GM18511 (cell line): ENCODE measurements at regions not wholly inside any gene's neighbourhood (a gene's known extent, or its start where the extent isn't known, plus 50 kb on each side); places are given as distances from the start of the nearest gene placed in this dataset.
"Not testable (repeated sequence)": the region's sequence is repeated elsewhere in the genome, so short reads cannot be mapped to it uniquely, and the experiment has no call there.

Experiments
- ATAC-seq: cut with Tn5 transposase; IDR thresholded peaks from one replicate; pipeline ENCODE4 v1.9.1; 2021; ENCODE audit warnings: mild to moderate bottlenecking, moderate library complexity; ENCODE audit not compliant: unreplicated experiment

DNA sequence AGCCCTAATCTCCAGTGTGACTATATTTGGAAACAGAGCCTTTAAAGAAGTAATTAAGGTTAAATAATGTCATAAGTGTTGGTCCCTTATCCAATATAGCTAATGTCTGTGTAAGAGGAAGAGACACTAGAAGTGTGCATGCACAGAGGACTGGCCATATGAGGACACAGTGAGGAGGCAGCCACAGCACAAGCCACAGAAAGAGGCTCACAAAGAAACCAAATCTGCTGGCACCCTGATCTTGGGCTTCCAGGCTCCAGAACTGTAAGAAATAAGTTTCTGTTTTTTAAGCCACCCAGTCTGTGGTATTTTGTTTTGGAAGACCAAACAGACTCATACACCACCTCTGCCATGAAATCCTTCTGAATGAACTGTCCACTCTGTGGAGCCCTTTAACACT, 186.4 kb upstream of the SLC39A10 start:
- peak; percentile 33 for ATAC-seq

DNA sequence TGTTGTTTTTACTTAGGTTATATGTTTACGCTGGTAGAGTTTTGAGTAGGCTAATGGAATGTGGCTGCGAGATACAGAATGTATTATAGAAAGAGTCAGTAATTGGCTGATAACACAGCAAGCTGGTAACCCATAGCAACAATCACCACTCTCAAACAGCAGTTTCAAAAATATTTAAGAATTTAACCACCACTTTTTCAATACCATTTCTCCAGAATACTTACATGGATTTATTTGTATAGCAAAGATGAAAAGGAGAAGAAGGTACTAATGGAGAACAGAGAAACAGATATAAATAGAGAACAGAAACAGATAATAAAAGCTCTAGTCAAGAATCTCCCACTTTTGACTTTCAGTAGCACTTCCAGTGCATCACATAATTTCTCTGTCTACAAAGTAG, 188.3 kb upstream of the SLC39A10 start:
- ATAC-seq: peak; percentile 86

DNA sequence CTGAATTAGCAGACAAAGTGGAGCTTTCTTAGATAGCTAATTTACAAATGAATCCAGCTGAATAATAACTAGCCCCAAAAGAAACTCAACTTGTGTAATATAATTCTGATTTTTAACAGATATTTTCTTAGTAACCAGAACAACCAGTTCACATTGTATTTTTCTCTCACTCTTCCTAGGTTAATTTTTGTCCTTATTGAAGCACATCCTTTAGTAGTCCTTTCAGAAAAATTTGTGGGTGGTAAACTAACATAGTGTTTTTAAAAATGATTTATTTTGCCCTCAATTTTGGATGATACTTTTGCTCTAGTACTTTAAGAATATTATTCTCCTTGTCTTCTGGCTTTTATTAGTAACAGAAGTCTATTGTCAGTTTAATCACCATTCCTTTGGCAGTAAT, 190.6 kb upstream of the SLC39A10 start:
- ATAC-seq: no peak

DNA sequence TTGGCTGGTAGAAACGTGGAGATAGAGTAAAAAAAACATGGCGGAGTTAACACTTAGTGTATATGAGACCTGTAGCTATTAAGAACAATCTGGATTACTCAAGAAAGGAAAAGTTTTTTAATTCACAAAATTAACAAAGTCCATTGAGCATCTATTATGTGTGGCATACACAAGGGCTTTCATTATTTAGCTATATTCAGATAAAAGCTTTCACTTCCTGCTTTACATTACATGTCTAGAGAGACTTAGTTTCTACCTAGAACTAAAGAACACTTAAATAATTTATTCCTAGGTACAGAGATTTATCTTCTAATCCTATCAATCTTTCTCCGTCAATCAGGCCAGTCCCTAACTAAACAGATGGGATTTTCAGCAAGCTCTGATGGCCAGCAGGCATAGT, 196.0 kb upstream of the SLC39A10 start:
- peak; percentile 51 for ATAC-seq

DNA sequence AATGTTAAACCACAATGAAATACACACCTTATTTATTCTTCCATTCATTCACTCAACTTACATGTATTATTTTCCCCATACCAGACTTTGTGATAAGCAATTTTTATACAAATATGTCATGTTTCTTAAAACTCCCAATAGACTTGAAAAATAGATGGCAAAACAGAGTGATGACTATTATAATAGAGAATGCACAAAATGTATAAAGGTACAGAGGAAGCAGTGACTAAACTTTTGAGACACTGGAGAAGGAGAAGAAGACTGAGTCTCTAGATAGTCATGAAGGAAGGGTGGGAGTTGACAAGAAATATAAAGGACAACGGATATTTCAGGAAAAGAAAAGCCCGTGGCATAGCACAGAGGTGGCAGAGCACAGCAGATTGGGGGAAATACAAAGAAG, 198.1 kb upstream of the SLC39A10 start:
- ATAC-seq: no peak

DNA sequence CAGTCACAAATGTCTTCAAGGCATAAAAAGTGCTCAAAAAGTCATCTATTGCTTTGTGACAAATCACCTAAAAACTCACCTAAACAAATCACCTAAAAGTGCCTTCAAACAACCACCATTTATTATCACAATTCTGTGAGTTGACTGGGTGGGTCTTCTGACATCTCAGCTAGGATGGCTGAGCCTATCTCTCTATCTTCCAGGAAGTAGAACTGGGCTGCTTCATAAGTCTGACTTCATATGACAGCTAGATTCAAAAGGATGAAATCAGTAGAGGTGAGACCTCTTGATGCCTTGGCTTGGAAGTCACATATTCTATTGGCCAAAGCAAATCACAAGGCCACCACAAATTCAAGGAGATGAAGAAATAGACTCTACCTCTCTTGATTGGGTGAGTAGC, 199.2 kb upstream of the SLC39A10 start:
- no peak for ATAC-seq

DNA sequence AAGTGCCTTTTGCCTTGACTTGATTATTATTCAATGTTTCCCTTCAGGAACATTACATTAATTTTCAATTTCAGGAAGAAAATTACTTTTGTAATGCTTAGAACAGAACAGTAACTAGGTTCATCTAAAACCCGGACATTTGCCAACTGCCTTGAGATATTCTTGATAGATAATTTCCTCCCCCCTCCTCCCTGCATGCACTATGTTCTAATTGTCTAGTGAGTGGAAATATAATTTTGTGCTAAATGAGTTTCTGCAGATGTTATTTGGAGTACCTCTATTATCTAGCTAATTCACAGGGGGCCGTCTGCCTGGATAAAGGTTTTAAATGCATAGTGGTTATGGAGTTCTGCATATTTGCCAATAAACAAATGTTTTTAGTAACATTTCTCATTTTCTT, 200.3 kb upstream of the SLC39A10 start:
- no peak for ATAC-seq

DNA sequence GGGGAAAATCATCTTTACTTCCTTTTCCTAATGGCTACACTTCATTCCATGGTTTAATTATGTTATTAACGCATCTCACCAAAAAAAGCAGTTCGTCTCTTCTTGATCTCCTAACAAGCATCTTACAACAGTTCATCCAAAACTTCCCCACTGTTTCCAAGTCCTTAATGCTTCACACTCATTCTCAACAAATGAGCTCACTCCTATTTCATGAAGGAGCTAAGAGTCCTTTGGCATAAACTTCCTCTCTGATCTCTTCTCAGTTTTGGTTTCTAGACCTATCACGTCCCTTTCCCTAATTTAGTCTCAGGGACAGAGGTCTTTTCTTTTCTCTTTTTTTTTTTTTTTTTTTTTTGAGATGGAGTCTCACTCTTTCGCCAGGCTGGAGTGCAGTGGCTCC, 205.9 kb upstream of the SLC39A10 start:
- no peak for ATAC-seq

DNA sequence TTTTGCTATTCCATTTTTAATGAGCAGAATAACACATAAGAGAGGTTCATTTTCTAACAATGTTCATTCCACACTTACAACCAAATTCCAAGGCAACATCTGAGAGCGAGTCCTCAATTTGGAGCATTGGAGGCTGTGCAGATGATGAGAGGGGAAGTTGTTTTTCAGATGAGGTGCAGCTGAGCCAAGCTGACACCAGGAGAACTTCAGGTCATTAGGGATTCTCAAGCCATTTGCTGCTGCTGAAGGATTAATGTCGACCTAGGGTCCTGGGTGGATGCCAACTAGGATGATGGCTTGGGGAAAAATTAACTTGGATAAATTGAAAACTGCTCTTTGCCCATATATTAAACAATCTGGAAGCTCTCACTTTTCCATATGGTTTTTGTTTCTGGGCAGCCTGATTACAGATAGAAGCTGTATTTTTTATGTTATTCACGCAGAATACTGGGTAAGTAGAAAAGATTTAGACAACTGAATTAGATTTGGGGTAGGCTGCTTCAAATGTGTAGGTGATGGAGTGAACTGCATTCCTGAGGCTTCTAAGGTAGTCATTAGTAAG, 206.4 kb upstream of the SLC39A10 start:
- no peak for ATAC-seq

DNA sequence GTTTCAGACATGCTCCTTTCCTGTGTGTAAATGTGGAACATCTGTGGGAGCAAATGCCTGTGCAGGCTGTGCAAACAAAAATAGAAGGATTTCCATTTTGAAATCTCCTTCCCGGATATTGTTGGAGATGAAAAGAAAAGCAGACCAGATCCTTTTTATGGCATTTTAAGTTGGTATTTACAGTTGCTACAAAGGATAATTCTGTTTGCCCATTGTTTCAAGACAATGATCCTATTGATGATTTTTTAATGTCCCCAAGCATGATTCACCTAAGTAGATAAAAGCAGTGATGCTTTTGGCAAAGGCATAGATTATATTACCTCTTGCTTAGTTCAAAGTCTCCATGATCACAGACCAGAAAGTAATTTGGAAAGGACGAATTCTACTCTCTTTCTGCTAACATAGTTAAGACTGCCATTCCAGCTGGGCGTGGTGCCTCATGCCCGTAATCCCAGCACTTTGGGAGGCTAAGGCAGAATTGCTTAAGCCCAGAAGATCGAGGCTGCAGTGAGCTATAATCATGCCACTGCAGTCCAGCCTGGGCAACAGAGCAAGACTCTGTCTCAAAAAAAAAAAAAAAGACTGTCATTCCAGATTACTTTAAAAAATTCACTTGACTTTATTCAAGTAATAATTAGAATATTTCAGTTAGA, 209.6 kb upstream of the SLC39A10 start:
- no peak for ATAC-seq

DNA sequence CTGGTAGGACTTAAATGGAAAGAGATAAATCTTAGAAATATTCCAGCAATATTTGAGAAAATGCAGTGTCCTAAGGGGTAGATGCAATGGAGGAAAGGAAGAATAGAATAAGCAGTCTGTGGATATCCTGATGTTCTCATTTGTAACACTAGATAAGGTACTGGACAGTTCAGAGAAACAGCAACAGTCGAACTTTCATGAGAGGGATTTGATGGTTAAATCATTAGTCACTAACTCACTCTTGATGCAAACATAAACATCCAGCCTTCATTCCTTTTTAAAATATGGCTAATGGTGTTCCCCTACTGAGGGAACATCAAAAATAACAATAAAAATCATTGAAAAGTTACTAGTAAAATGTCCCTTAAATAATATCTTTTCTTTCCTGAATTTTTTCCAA, 211.4 kb upstream of the SLC39A10 start:
- no peak for ATAC-seq

DNA sequence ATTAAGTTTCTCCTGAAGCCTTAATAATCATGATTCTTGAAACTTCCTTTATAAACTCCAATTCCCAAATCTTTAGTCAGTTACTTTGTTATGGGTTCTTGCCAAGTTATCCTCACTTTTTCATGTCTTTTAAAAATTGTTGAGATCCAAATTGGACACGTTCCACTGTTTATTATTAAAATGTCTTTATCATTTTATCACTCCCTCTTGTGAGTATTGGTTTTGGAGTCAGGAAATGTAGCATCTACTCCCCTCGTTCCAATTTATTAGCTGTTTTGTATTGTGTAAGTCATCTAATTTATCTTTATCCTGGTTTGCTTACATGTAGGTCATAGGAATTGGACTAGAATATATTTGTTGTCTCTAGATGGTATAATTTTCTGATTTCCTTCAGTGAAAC, 213.1 kb upstream of the SLC39A10 start:
- no peak for ATAC-seq

DNA sequence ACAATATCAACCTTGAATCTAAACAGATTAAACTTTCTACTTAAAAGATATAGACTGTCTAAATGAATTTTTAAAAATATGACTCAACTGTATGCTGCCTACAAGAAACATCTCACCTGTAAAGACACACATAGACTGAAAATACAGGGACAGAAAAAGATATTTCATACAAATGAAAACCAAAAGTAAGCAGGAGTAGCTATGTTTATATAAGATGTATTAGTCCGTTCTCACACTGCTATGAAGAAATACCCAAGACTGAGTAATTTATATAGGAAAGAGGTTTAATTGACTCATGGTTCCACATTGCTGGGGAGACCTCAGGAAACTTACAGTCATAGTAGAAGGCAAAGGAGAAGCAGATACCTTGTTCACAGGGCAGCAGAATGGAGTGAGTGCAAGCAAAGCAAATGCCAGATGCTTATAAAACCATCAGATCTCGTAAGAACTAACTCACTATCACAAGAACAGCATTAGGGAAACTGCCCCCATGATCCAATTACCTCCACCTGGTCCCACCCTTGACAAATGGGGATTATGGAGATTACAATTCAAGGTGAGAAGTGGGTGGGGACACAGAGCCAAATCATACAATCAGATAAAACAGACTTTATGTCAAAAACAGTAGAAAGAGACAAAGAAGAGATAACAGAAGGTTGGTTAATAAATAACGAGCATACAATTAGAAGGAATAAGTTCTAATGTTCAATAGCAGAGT, 214.4 kb upstream of the SLC39A10 start:
- no peak for ATAC-seq

DNA sequence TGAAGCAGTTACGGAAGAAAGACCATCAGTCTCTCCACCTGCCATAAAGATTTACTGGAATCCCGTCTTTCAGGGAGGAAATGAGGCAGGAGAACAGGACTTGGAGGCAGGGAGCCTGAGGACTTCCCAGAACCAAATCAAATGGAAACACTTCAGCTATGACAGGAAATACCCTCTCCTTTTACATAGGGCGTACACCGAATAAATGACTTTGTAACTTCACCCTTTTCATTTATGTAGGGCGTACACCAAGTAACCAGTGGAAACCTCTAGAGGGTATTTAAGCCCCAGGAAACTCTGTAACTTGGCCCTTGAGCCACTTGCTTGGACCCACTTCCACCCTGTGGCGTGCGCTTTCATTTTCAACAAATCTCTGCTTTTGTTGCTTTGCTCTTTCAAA, 218.3 kb upstream of the SLC39A10 start:
- ATAC-seq: no peak

DNA sequence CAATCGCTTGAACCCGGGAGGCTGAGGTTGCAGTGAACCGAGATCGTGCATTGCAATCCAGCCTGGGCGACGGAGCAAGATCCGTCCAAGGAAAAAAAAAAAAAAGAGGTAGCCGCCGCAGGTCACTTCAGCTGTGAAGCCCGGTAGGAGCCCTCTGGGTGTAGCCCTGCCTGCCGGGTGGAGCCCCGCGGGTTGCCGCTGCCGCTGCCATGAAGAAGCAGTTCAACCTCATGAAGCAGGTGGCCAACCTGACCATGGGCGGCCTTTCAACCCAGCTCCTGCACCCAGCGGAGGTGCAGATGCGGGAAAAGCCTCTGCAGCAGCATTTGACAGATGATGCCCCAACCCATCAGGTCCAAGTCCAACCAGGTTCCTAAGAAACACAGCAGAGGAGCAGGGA, 219.5 kb upstream of the SLC39A10 start:
- ATAC-seq: no peak

DNA sequence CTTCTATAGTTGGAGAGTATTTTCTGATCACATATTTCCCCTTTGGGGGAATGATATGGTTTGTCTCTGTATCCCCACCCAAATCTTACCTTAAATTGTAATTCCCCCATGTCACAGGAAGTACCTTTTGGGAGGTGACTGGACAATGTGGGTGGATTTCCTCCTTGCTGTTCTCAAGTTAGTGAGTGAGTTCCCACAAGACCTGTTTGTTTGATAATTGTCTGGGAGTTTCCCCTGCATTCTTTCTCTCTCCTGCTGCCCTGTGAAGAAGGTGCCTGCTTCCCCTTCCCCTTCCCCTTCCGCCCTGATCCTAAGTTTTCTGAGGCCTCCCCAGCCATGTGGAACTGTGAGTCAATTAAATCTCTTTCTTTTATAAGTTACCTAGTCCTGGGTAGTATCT, 222.7 kb upstream of the SLC39A10 start:
- ATAC-seq: no peak

DNA sequence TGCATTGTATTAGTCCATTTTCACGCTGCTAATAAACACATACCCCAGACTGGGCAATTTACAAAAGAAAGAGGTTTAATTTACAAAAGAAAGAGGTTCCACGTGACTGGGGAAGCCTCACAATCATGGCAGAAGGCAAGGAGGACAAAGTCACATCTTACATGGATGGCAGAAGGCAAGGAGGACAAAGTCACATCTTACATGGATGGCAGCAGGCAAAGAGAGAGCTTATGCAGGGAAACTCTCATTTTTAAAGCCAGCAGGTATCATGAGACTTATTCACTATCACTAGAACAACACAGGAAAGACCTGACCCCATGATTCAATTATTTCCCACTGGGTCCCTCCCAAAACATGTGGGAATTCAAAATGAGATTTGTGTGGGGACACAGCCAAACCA, 223.3 kb upstream of the SLC39A10 start:
- ATAC-seq: not testable (repeated sequence)

DNA sequence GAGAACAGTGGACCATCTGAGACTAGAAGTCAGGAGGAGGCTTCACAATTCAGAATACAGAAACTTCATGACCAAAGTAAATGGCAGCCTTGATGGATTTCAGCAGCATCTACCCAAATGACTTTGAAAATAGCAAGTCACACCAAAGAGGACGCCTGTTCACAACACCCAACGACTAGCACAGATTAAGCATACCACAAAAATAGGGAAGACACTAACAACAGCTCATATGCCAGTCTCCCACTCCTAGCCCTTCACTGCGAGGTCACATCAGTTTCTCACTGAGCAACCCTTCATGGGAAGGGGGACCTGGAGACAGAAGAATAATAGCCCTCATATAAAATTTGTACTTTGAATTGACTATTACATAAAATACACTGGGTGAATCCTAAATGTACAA, 228.4 kb upstream of the SLC39A10 start:
- ATAC-seq: no peak

DNA sequence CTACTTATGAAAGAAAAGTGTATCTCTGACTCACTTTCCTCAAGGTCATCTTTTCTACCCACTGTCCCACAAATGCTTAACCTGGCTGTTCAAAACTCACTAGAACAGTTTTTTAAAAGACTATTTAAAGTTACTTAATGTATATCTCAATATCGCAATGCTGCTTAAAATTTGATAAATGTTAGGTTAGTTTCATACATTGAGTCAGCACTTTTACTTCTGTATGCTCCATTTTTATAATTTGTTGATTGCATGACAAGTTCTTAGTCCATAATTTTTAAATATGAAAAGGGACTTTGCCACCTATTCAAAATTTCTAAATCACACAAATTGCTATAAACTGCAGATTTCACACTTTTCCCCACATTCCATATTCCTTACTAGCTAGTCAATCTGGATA, 231.7 kb upstream of the SLC39A10 start:
- ATAC-seq: no peak

DNA sequence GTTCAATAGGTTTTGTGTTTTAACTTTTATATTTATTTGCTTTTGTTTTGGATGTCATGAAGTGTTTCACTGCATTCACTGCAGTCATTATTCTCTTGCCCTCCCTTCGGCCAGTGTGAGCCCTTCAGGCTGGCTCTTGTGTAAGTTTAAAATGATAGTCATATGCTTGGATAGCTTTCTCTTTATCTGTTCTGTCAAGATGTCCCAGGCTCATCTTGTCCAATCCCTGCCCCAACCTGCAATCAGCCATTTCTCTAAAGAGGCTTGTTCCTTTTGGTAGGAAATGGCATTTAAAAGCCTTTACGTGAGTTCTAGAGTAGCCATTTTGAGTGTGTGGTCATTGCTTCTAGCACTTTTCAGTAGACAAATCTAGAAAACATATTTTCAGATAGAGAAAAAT, 238.0 kb upstream of the SLC39A10 start:
- ATAC-seq: no peak

DNA sequence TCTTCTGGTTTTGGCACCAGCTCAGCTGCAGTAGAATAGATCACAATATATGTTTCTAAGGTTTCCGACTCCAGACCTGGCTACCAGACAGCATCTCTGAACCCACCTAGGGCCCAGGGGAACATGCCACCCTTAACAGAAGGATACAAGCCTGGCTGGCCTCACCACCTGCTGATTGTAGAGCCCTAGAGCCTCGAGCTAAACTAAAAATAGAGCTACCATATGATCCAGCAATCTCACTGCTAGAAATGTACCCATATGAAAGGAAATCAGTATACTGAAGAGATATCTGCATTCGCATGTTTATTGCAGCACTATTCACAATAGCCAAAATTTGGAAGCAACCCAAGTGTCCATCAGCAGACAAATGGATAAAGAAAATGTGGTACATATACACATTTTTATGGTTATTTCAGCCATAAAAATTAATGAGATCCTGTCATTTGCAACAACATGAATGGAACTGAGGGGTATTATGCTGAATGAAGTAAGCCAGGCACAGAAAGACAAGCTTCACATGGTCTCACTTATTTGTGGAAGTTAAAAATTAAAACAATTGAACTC, 242.4 kb upstream of the SLC39A10 start:
- no peak for ATAC-seq

DNA sequence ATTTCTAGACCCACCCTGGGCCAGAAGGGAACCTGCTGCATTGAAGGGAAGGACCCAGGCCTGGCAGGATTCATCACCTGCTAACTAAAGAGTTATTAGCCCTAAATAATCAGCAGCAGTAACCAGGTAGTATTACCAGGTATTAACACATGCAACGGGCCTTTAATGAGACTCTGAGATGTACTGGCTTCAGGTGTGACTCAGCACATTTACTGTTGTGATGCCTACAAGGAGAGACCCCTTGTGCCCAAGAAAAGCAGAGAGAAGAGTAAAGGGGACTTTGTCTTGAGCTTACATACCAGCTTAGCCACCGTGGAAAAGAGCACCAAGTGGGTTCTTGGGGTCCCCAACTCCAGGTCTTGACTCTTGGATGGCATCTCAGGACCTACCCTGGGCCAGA, 243.1 kb upstream of the SLC39A10 start:
- ATAC-seq: no peak
